ENCODE measurements at regions not wholly inside any gene's neighbourhood (a gene's known extent, or its start where the extent isn't known, plus 50 kb on each side); places are given as distances from the start of the nearest gene placed in this dataset.

DNA sequence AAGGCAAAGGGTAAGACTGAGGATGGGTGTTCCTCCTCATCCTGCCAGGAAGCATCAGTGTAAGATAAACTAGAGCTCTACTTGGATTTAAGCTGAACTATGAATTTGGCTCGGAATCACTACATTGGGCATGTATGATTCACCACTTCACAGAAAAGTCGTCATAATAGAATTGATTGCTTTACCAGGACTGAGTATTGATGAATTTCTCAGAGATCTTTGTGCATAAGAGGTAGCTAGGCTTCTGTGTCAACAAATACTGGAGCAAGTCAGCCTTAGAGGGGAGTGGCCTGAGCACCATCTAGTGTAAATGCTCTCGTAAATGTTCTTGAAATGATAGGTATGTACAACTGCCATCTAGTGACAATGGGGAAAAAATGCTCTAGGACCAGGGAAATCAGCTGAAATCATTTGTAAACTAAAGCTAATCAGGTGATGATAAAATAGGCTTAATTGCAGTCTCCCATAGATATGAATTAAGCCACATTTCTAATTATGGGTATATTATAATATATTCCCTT, 309.5 kb upstream of the FMR1 start:
- no peaks in the 10 kb centered on the region for H3K27me3 ChIP-seq (replicated peaks; ENCODE audit: insufficient read depth)
- H3K9me3 ChIP-seq: no peaks in the 10 kb centered on the region
- no peaks in the 10 kb centered on the region for H3K4me1 ChIP-seq (replicated peaks)
- TF ChIP-seq POLR2A (IDR thresholded peaks at IDR 0.05) (no peak), POLR2AphosphoS5 (IDR thresholded peaks at IDR 0.05) (no peak)
- TF ChIP-seq, protein P1, sequence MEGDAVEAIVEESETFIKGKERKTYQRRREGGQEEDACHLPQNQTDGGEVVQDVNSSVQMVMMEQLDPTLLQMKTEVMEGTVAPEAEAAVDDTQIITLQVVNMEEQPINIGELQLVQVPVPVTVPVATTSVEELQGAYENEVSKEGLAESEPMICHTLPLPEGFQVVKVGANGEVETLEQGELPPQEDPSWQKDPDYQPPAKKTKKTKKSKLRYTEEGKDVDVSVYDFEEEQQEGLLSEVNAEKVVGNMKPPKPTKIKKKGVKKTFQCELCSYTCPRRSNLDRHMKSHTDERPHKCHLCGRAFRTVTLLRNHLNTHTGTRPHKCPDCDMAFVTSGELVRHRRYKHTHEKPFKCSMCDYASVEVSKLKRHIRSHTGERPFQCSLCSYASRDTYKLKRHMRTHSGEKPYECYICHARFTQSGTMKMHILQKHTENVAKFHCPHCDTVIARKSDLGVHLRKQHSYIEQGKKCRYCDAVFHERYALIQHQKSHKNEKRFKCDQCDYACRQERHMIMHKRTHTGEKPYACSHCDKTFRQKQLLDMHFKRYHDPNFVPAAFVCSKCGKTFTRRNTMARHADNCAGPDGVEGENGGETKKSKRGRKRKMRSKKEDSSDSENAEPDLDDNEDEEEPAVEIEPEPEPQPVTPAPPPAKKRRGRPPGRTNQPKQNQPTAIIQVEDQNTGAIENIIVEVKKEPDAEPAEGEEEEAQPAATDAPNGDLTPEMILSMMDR (IDR thresholded peaks at IDR 0.05): no peak
- no peak for DNase-seq (ENCODE audit: low spot score)
- WGBS: 58% methylated on average over 3 of the region's 3 CpGs
- no peaks in the 10 kb centered on the region for H3K36me3 ChIP-seq
- H3K4me3 ChIP-seq: no peak overlapping the region
- intact Hi-C loops (cut with DNase I): no loop called here
- no peak overlapping the region for H3K27ac ChIP-seq

- TF ChIP-seq POLR2AphosphoS5 (IDR thresholded peaks at IDR 0.05) (no peak), POLR2A (IDR thresholded peaks at IDR 0.05) (no peak)
- TF ChIP-seq, protein P1 (IDR thresholded peaks at IDR 0.05): no peak
- Histone ChIP-seq H3K4me3 (no peak overlapping the region), H3K27ac (no peak overlapping the region), H3K27me3 (replicated peaks; ENCODE audit: insufficient read depth) (no peaks in the 10 kb centered on the region), H3K9me3 (no peaks in the 10 kb centered on the region), H3K36me3 (no peaks in the 10 kb centered on the region), H3K4me1 (replicated peaks) (no peaks in the 10 kb centered on the region)
- DNase-seq (ENCODE audit: low spot score): no peak
- WGBS: 82% methylated on average over 5 of the region's 5 CpGs
- intact Hi-C loops (cut with DNase I): no loop called here
These were observed 285.1 kb upstream of the FMR1 start for GRCh38 chrX:147626605-147627004.

- TF ChIP-seq POLR2AphosphoS5 (IDR thresholded peaks at IDR 0.05) (no peak), POLR2A (IDR thresholded peaks at IDR 0.05) (no peak)
- TF ChIP-seq, protein P1 (IDR thresholded peaks at IDR 0.05): no peak
- Histone ChIP-seq H3K4me1 (replicated peaks) (no peaks in the 10 kb centered on the region), H3K27me3 (replicated peaks; ENCODE audit: insufficient read depth) (no peaks in the 10 kb centered on the region), H3K9me3 (no peaks in the 10 kb centered on the region), H3K4me3 (no peak overlapping the region), H3K36me3 (no peaks in the 10 kb centered on the region), H3K27ac (no peak overlapping the region)
- intact Hi-C loops (cut with DNase I): no loop called here
- DNase-seq (ENCODE audit: low spot score): no peak
- WGBS: 60% methylated on average over 1 of the region's 1 CpG
These were observed 276.5 kb upstream of the FMR1 start for GRCh38 chrX:147635186-147635585.

- 100% methylated on average over 1 of the region's 7 CpGs for WGBS
These were observed 274.5 kb upstream of the FMR1 start for GRCh38 chrX:147637190-147637589.

GRCh38 chrX:147646949-147647723, 264.6 kb upstream of the FMR1 start:
- H3K27me3 ChIP-seq (replicated peaks; ENCODE audit: insufficient read depth): no peaks in the 10 kb centered on the region
- no peak overlapping the region for H3K27ac ChIP-seq
- intact Hi-C loops (cut with DNase I): no loop called here
- H3K9me3 ChIP-seq: no peaks in the 10 kb centered on the region
- H3K4me3 ChIP-seq: no peak overlapping the region
- no peak for DNase-seq (ENCODE audit: low spot score)
- no peaks in the 10 kb centered on the region for H3K36me3 ChIP-seq
- no peak for TF ChIP-seq POLR2A (IDR thresholded peaks at IDR 0.05)
- TF ChIP-seq POLR2AphosphoS5 (IDR thresholded peaks at IDR 0.05): no peak
- TF ChIP-seq, protein P1 (IDR thresholded peaks at IDR 0.05): no peak
- WGBS: 41% methylated on average over 4 of the region's 4 CpGs
- H3K4me1 ChIP-seq (replicated peaks): no peaks in the 10 kb centered on the region

More at GRCh38 chrX:147637190-147637589, 274.5 kb upstream of the FMR1 start:
- H3K27ac ChIP-seq: no peak overlapping the region
- intact Hi-C loops (cut with DNase I): no loop called here
- H3K27me3 ChIP-seq (replicated peaks; ENCODE audit: insufficient read depth): no peaks in the 10 kb centered on the region
- no peaks in the 10 kb centered on the region for H3K9me3 ChIP-seq
- no peak overlapping the region for H3K4me3 ChIP-seq
- no peak for TF ChIP-seq POLR2A (IDR thresholded peaks at IDR 0.05)
- no peak for DNase-seq (ENCODE audit: low spot score)
- H3K36me3 ChIP-seq: no peaks in the 10 kb centered on the region
- H3K4me1 ChIP-seq (replicated peaks): no peaks in the 10 kb centered on the region
